Smooth muscle cell (in vitro differentiated cells): ENCODE measurements at regions not wholly inside any gene's neighbourhood (a gene's known extent, or its start where the extent isn't known, plus 50 kb on each side); places are given as distances from the start of the nearest gene placed in this dataset.

Experiments
- DNase-seq: peaks from one replicate; lab custom pipeline; 2025; ENCODE audit not compliant: unreplicated experiment; lab: John Stamatoyannopoulos, UW
- H2AFZ ChIP-seq: fragments of 200-600 bp; sonication (generic); 2 replicates; pipeline ENCODE4 v1.6.0; 2016; ENCODE audit warnings: antibody characterized with exemption, low read depth, mild to moderate bottlenecking
- H3F3A ChIP-seq: fragments of 200-600 bp; sonication (generic); 2 replicates; pipeline ENCODE4 v1.6.0; 2017; ENCODE audit warnings: antibody characterized with exemption, low read depth
- H3K27ac ChIP-seq: fragments of 200-600 bp; sonication (generic); 2 replicates; pipeline ENCODE4 v1.5.1; 2016; ENCODE audit warnings: low read depth, mild to moderate bottlenecking
- H3K27me3 ChIP-seq: fragments of 200-600 bp; sonication (generic); 2 replicates; pipeline ENCODE4 v1.6.1; 2016; ENCODE audit warnings: low read depth, mild to moderate bottlenecking
- H3K36me3 ChIP-seq: fragments of 200-600 bp; sonication (generic); 2 replicates; pipeline ENCODE4 v1.5.1; 2016; ENCODE audit warnings: low read depth
- H3K4me1 ChIP-seq: fragments of 200-600 bp; sonication (generic); 2 replicates; pipeline ENCODE4 v1.5.1; 2016; ENCODE audit warnings: low read depth
- H3K4me2 ChIP-seq: fragments of 200-600 bp; sonication (generic); 2 replicates; pipeline ENCODE4 v1.6.0; 2016; ENCODE audit warnings: mild to moderate bottlenecking
- H3K4me3 ChIP-seq: fragments of 200-600 bp; sonication (generic); 2 replicates; pipeline ENCODE4 v1.5.1; 2016; ENCODE audit warnings: mild to moderate bottlenecking
- H3K79me2 ChIP-seq: fragments of 200-600 bp; sonication (generic); 2 replicates; pipeline ENCODE4 v1.6.0; 2016; ENCODE audit warnings: low read depth, mild to moderate bottlenecking
- H3K9ac ChIP-seq: fragments of 200-600 bp; sonication (generic); 2 replicates; pipeline ENCODE4 v1.6.0; 2016; ENCODE audit warnings: low read depth
- H3K9me3 ChIP-seq: fragments of 200-600 bp; sonication (generic); replicated peaks from 2 replicates; pipeline ENCODE4 v1.5.1; 2016; ENCODE audit warnings: low read depth
- H4K20me1 ChIP-seq: fragments of 200-600 bp; sonication (generic); 2 replicates; pipeline ENCODE4 v1.6.0; 2016; ENCODE audit warnings: low read depth
- CTCF ChIP-seq: fragments of 200-600 bp; sonication (generic); IDR thresholded peaks from 2 replicates; pipeline ENCODE4 v1.5.1; 2017; ENCODE audit warnings: borderline replicate concordance, mild to moderate bottlenecking, antibody characterized with exemption; ENCODE audit not compliant: insufficient read depth, poor library complexity, severe bottlenecking
- WGBS: methylation state at CpG from one replicate; pipeline ENCODE4 v1.1.7; 2016; ENCODE audit warnings: low lambda C conversion rate; 5-methylcytosine and 5-hydroxymethylcytosine counted together

GRCh38 chr2:201962774-201963562, 70.7 kb upstream of the FZD7 start:
- no peak for DNase-seq
- Histone ChIP-seq H3K4me1 (peaks cover 15% of the 10 kb centered on the region), H3K4me2 (no peak overlapping the region), H3K79me2 (no peaks in the 10 kb centered on the region), H3K36me3 (no peaks in the 10 kb centered on the region), H3K9me3 (no peaks in the 10 kb centered on the region), H3K27me3 (no peaks in the 10 kb centered on the region), H3F3A (no peaks in the 10 kb centered on the region), H3K4me3 (no peak overlapping the region), H3K27ac (no peak overlapping the region), H4K20me1 (no peaks in the 10 kb centered on the region), H3K9ac (no peak overlapping the region), H2AFZ (no peak overlapping the region)
- no peak for TF ChIP-seq CTCF
- WGBS = 90% methylated on average over 14 of the region's 14 CpGs

- no peaks in the 10 kb centered on the region for H4K20me1 ChIP-seq
- no peaks in the 10 kb centered on the region for H3K79me2 ChIP-seq
- H3K9ac ChIP-seq = no peak overlapping the region
- H3K4me1 ChIP-seq = peaks cover 15% of the 10 kb centered on the region
- no peak for TF ChIP-seq CTCF
- H3K9me3 ChIP-seq = no peaks in the 10 kb centered on the region
- no peak overlapping the region for H3K4me2 ChIP-seq
- WGBS = 97% methylated on average over 4 of the region's 4 CpGs
- H3K4me3 ChIP-seq = no peak overlapping the region
- no peaks in the 10 kb centered on the region for H3K36me3 ChIP-seq
- DNase-seq = no peak
- no peak overlapping the region for H3K27ac ChIP-seq
- no peaks in the 10 kb centered on the region for H3K27me3 ChIP-seq
- H2AFZ ChIP-seq = no peak overlapping the region
- H3F3A ChIP-seq = no peaks in the 10 kb centered on the region
Measured at GRCh38 chr2:201964011-201964410, 69.6 kb upstream of the FZD7 start.

DNA sequence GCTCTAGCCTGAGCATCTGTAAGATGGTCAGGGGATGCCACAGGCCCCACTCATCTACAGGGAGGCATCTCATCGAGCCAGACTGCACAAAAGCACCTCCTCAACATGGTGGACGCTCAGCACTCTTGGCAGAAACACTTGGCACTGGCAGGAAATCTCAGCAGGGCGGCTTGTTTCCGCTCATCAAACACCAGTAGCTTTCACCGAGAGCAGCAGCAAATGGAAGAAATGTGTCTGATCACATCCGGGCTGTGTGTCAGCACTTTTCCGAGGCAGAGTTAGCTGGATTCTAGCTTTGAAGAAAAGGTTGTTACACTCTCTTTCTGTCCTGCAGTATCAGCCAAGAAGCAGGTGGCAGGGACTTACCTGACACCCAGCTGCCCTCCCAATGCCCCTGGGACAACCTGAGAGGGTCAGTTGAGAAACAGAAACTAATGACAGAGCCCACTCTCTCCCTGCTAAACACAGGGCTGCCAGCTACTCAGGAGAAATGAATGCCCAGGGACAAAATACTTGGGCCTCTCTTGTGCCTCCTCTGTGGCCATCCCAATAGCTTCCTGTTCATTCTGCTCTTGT, 68.9 kb upstream of the FZD7 start:
- H2AFZ ChIP-seq = no peak overlapping the region
- DNase-seq = no peak
- H3K4me2 ChIP-seq = no peak overlapping the region

More for the DNA sequence above, 68.9 kb upstream of the FZD7 start:
- no peak overlapping the region for H3K27ac ChIP-seq
- H3K4me3 ChIP-seq = no peak overlapping the region
- peaks cover 15% of the 10 kb centered on the region for H3K4me1 ChIP-seq
- H3K36me3 ChIP-seq = no peaks in the 10 kb centered on the region
- no peaks in the 10 kb centered on the region for H3K9me3 ChIP-seq
- H3K9ac ChIP-seq = no peak overlapping the region
- TF ChIP-seq CTCF = no peak
- no peaks in the 10 kb centered on the region for H3K27me3 ChIP-seq
- no peaks in the 10 kb centered on the region for H4K20me1 ChIP-seq
- WGBS = 77% methylated on average over 7 of the region's 7 CpGs
- no peaks in the 10 kb centered on the region for H3F3A ChIP-seq
- no peaks in the 10 kb centered on the region for H3K79me2 ChIP-seq
